Lower leg skin (tissue), 4 donors: ENCODE measurements at regions not wholly inside any gene's neighbourhood (a gene's known extent, or its start where the extent isn't known, plus 50 kb on each side); places are given as distances from the start of the nearest gene placed in this dataset.
A peak's percentile ranks its signal among the peaks of the same experiment; 100 is the strongest.

Experiments
- DNase-seq, 2 donors: peaks; one replicate each; pipeline ENCODE4 v3.0.0-alpha.2; 2019; ENCODE audit warnings: low spot score in 2 of 2
- H3K4me3 ChIP-seq: fragments of 200-600 bp; sonication (generic); 2 replicates; pipeline ENCODE4 v1.5.1; 2017; ENCODE audit warnings: mild to moderate bottlenecking, low read depth; ENCODE audit not compliant: poor library complexity, severe bottlenecking
- POLR2A ChIP-seq, 2 donors: fragments of 450-650 bp; IDR thresholded peaks; one replicate each; pipeline ENCODE4 v1.6.1; 2016 to 2017; ENCODE audit warnings: antibody characterized with exemption in 2 of 2, mild to moderate bottlenecking in 1 of 2, moderate library complexity in 1 of 2
- WGBS, 2 donors: methylation state at CpG; one replicate each; pipeline ENCODE4 v1.1.5; 2018; 5-methylcytosine and 5-hydroxymethylcytosine counted together
- intact Hi-C: fragments of 100-400 bp; cut with DNase I; formaldehyde crosslinking; loops from one replicate; pipeline ENCODE4 v1.15.0; 2023; ENCODE audit warnings: low total_unique reads
- TF ChIP-seq, protein P1 (sequence below), 3 donors: fragments of 450-650 bp; IDR thresholded peaks; one replicate each; pipeline ENCODE4 v1.5.1; 2016; ENCODE audit warnings: antibody characterized with exemption in 3 of 3, mild to moderate bottlenecking in 3 of 3, moderate library complexity in 2 of 3

DNA sequence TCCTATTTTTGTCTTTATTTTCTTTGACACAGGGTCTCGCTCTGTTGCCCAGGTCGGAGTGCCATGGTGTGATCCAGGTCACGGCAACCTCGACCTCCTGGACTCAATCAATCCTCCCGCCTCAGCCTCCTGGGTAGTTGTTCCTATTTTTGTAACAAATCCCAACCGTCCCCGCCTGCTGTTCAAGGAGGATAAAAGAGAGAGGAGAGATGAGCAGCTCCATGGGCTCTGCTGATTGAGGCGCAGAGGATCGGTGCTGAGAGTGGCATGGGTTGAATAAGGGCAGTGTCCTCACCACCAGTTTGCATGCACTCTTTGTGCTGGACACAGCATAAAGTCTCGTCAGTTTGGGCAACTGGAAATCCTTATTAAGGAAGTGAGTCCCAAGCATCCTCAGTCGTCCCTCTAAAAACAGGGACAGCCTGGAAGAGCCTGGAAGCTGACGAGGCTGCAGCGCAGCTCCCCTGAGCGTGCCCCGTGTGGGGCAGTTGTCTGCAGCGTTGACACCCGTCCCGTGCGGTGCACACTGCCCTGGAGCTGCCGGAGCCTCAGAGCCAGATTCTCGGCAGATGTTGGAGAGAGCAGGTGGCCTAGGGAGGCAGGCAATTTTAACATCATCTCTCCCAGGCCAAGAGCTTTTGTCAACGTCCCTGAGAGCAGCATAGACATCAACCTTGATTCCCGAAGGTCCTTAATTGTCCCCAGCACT lies 404.2 kb upstream of the RNF32 start:
- TF ChIP-seq, protein P1, sequence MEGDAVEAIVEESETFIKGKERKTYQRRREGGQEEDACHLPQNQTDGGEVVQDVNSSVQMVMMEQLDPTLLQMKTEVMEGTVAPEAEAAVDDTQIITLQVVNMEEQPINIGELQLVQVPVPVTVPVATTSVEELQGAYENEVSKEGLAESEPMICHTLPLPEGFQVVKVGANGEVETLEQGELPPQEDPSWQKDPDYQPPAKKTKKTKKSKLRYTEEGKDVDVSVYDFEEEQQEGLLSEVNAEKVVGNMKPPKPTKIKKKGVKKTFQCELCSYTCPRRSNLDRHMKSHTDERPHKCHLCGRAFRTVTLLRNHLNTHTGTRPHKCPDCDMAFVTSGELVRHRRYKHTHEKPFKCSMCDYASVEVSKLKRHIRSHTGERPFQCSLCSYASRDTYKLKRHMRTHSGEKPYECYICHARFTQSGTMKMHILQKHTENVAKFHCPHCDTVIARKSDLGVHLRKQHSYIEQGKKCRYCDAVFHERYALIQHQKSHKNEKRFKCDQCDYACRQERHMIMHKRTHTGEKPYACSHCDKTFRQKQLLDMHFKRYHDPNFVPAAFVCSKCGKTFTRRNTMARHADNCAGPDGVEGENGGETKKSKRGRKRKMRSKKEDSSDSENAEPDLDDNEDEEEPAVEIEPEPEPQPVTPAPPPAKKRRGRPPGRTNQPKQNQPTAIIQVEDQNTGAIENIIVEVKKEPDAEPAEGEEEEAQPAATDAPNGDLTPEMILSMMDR (IDR thresholded peaks at IDR 0.05): no peak
- no peak for TF ChIP-seq POLR2A (IDR thresholded peaks at IDR 0.05)
- intact Hi-C loops: no loop called here
- peak in 1 of 2 donors; percentile 62 for DNase-seq
- H3K4me3 ChIP-seq: no peak overlapping the region
- WGBS, 2 donors: 83% methylated on average over 23 of the region's 23 CpGs

DNA sequence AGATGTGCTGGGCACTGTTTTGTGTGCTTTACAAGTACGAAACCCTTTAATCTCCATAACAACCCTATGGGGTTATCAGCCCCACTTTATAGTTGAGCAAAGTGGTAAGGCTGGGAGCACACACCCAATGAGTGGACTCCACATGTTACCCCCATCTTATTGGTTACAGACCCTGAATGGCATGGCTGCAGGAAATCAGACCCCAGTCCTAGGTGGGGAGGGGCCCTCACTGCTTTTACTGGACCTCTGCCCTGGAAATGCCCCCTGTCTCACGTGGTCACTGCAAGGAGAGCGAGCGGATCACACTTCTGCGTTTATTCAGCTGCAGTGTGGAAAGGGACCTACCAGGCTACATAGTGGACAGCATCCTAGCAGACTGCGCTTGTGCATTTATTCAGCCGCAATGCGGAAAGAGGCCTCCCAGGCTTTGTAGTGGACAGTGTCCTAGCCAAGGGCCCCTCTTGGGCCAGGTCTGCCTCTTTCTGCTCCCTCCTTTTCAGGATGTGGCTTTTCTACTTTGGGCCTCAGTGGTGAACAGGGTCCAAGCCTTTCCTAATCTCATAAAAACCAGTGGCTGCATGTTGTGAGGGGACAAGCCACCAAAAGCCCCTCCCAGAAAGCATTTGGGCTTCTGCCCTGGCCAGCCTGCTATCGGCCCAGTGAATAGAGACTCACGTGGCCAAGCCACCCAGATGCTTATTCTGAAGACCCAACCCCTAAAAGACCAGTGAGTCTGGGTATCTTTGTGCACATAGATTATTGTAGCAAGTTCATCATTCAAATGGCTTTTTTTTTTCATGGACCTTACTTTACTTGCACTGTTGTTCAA lies 405.7 kb upstream of the RNF32 start:
- DNase-seq: peak in 1 of 2 donors; percentile 66
- 86 to 90% methylated on average over 10 of the region's 10 CpGs for WGBS, 2 donors
- intact Hi-C loops: no loop called here
- H3K4me3 ChIP-seq: no peak overlapping the region
- no peak for TF ChIP-seq POLR2A (IDR thresholded peaks at IDR 0.05)
- TF ChIP-seq, protein P1 (IDR thresholded peaks at IDR 0.05): no peak

DNA sequence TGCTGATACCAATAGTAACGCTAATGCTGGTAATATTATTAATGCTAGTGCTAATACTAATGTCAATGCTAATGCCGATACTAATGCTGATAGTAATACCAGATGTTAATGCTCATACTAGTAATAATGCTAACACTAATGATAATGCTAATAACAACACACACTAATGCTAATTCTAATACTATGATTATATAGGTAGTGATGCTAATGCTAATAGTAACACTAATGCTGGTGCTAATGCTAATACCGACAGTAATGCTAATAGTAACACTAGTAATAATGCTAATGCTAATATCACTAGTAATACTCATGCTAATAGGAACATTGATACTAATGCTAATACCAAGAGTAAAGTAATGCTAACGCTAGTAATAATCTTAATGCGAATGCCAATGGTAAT lies 406.4 kb upstream of the RNF32 start:
- WGBS, 2 donors: 95% methylated on average over 5 of the region's 5 CpGs
- DNase-seq: no peak
- intact Hi-C loops: no loop called here
- H3K4me3 ChIP-seq: no peak overlapping the region
- TF ChIP-seq, protein P1 (IDR thresholded peaks at IDR 0.05): no peak
- no peak for TF ChIP-seq POLR2A (IDR thresholded peaks at IDR 0.05)

DNA sequence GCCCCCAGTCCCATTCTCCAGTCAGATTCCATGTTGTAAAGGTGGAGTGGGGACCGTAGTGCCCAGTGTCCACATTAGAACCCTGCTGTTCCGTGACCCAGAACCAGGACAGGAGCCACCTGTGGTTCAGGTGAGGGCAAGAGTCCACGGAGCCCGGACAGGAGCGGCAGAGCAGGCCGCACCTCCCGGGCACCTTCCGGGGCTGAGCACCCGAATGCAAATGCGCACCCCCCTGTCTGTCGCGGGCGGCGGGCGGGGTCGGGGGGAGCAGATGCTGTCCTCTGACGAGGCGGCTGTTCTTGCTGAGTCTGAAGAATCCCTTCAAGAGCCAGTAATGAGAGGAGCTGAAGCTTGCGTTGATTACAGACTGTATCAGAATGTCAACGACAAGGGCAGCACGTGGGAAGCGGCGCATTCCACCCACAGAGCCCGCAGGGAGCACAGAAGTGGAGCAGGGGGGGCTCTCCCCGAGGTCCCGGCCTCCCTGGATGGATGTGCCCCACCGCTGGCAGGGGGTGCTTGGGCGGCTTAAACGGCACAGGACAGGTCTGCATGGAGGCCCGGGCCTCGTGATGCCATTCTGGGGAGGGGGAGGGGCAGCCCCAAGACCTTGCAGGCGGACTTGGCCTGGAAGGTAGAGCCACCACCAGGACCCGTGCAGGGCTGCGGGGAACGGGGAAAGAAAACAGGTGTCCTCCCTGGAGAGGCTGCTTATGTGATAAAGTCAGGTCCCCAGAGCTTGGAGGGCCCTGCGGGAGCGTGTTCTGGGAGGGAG lies 407.5 kb upstream of the RNF32 start:
- no peak overlapping the region for H3K4me3 ChIP-seq
- intact Hi-C loops: no loop called here
- DNase-seq: peak in 1 of 2 donors; percentile 72
- 89 to 90% methylated on average over 33 to 37 of the region's 37 CpGs for WGBS, 2 donors
- no peak for TF ChIP-seq POLR2A (IDR thresholded peaks at IDR 0.05)
- TF ChIP-seq, protein P1 (IDR thresholded peaks at IDR 0.05): no peak

DNA sequence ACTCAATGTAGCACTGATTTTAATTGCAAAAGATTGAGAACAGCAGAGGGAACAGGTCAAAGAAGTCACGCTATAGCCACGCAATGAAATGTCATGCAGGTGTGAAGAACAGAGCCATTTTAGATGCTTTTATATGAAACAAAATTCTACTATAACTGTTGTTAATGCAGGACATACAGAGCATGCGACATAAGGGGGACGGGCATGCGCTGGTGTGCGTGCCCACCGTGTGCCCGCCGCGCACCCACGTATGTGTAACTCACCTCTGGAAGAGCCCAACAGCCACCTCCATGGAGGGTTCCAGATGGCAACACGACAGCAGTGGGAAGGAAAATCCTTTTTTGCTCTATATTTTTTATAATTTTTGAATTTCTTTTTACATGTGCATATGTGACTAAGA lies 410.0 kb upstream of the RNF32 start:
- TF ChIP-seq, protein P1 (IDR thresholded peaks at IDR 0.05): no peak
- TF ChIP-seq POLR2A (IDR thresholded peaks at IDR 0.05): no peak
- WGBS, 2 donors: 91 to 94% methylated on average over 12 of the region's 12 CpGs

More for the DNA sequence above, 410.0 kb upstream of the RNF32 start:
- DNase-seq: peak in 1 of 2 donors; percentile 32
- intact Hi-C loops: no loop called here
- H3K4me3 ChIP-seq: no peak overlapping the region
